Calu3 (cell line): ENCODE measurements at regions not wholly inside any gene's neighbourhood (a gene's known extent, or its start where the extent isn't known, plus 50 kb on each side); places are given as distances from the start of the nearest gene placed in this dataset.

Experiments used
- BruUV-seq: library from RNA; stranded (reverse); fragments of 400-500 nt; replicated peaks from 2 replicates; lab custom pipeline; 2021; lab: Mats Ljungman, UMichigan
- CTCF ChIA-PET: fragments of 300-600 bp; sonication (Branson Sonifier 250); formaldehyde crosslinking; loops from one replicate; lab custom pipeline; 2022; ENCODE audit warnings: antibody characterized with exemption; lab: Charles Lee
- DNase-seq: peaks from one replicate; pipeline ENCODE4 v3.0.0; 2022
- H3K27ac Mint-ChIP-seq: one replicate; pipeline ENCODE4 v1.8.0; 2022; ENCODE audit warnings: mixed read lengths; ENCODE audit not compliant: unreplicated experiment
- H3K27me3 Mint-ChIP-seq: one replicate; pipeline ENCODE4 v1.8.0; 2022; ENCODE audit warnings: mixed read lengths; ENCODE audit not compliant: unreplicated experiment
- H3K36me3 Mint-ChIP-seq: one replicate; pipeline ENCODE4 v1.8.0; 2022; ENCODE audit warnings: mild to moderate bottlenecking, moderate library complexity, mixed read lengths; ENCODE audit not compliant: insufficient read depth, unreplicated experiment
- H3K4me1 Mint-ChIP-seq: one replicate; pipeline ENCODE4 v1.8.0; 2022; ENCODE audit warnings: mild to moderate bottlenecking, low read depth, mixed read lengths; ENCODE audit not compliant: unreplicated experiment
- H3K4me3 Mint-ChIP-seq: one replicate; pipeline ENCODE4 v1.8.0; 2022; ENCODE audit warnings: mild to moderate bottlenecking, low read depth, moderate library complexity, mixed read lengths; ENCODE audit not compliant: unreplicated experiment
- H3K9me3 Mint-ChIP-seq: one replicate; pipeline ENCODE4 v1.8.0; 2022; ENCODE audit warnings: low read depth, mixed read lengths; ENCODE audit not compliant: unreplicated experiment
- CTCF ChIP-seq: fragments of 200-600 bp; IDR thresholded peaks from one replicate; pipeline ENCODE4 v1.8.0; 2022; ENCODE audit warnings: antibody characterized with exemption; ENCODE audit not compliant: unreplicated experiment
- intact Hi-C: fragments of 100-400 bp; cut with micrococcal nuclease; formaldehyde crosslinking; loops from one replicate; pipeline ENCODE4 v1.10.0; 2022; ENCODE audit not compliant: unreplicated experiment

GRCh38 chr1:2966449-2967328 lies 54.6 kb upstream of the ACTRT2 start:
- H3K4me1 Mint-ChIP-seq = no peaks in the 10 kb centered on the region
- CTCF ChIA-PET = no interaction called here
- intact Hi-C loops = no loop called here
- no peaks in the 10 kb centered on the region for H3K9me3 Mint-ChIP-seq
- no peak overlapping the region for H3K27ac Mint-ChIP-seq
- H3K4me3 Mint-ChIP-seq = no peak overlapping the region
- no peak for DNase-seq
- BruUV-seq = no TSS peak
- no peak for TF ChIP-seq CTCF
- H3K36me3 Mint-ChIP-seq = no peaks in the 10 kb centered on the region
- no peaks in the 10 kb centered on the region for H3K27me3 Mint-ChIP-seq

- Mint-ChIP-seq H3K27ac (no peak overlapping the region), H3K36me3 (no peaks in the 10 kb centered on the region), H3K4me1 (no peaks in the 10 kb centered on the region), H3K27me3 (no peaks in the 10 kb centered on the region), H3K9me3 (no peaks in the 10 kb centered on the region), H3K4me3 (no peak overlapping the region)
- no peak for TF ChIP-seq CTCF
- no peak for DNase-seq
- CTCF ChIA-PET = no interaction called here
- intact Hi-C loops = no loop called here
- no TSS peak for BruUV-seq
Measured at GRCh38 chr1:2967329-2967725, 53.9 kb upstream of the ACTRT2 start.

- BruUV-seq = no TSS peak
- TF ChIP-seq CTCF = no peak
- Mint-ChIP-seq H3K4me3 (no peak overlapping the region), H3K4me1 (no peaks in the 10 kb centered on the region), H3K27me3 (no peaks in the 10 kb centered on the region), H3K36me3 (no peaks in the 10 kb centered on the region), H3K27ac (no peak overlapping the region), H3K9me3 (no peaks in the 10 kb centered on the region)
- CTCF ChIA-PET = no interaction called here
- intact Hi-C loops = no loop called here
- DNase-seq = no peak
Measured at GRCh38 chr1:2967881-2968280, 53.4 kb upstream of the ACTRT2 start.

GRCh38 chr1:2968471-2968881 lies 52.8 kb upstream of the ACTRT2 start:
- Mint-ChIP-seq H3K4me1 (no peaks in the 10 kb centered on the region), H3K27ac (no peak overlapping the region), H3K27me3 (no peaks in the 10 kb centered on the region), H3K9me3 (no peaks in the 10 kb centered on the region), H3K36me3 (no peaks in the 10 kb centered on the region), H3K4me3 (no peak overlapping the region)
- TF ChIP-seq CTCF = no peak
- intact Hi-C loops = no loop called here
- no TSS peak for BruUV-seq
- CTCF ChIA-PET = no interaction called here
- peak; percentile 53 for DNase-seq
